ENCODE measurements at regions not wholly inside any gene's neighbourhood (a gene's known extent, or its start where the extent isn't known, plus 50 kb on each side); places are given as distances from the start of the nearest gene placed in this dataset.

- no peak overlapping the region for H3K27ac Mint-ChIP-seq
- POLR2A ChIA-PET: no interaction called here
- intact Hi-C loops (cut with micrococcal nuclease): no loop called here
Observed at GRCh38 chr4:82036181-82036580, 337.6 kb downstream of the HNRNPD start.

DNA sequence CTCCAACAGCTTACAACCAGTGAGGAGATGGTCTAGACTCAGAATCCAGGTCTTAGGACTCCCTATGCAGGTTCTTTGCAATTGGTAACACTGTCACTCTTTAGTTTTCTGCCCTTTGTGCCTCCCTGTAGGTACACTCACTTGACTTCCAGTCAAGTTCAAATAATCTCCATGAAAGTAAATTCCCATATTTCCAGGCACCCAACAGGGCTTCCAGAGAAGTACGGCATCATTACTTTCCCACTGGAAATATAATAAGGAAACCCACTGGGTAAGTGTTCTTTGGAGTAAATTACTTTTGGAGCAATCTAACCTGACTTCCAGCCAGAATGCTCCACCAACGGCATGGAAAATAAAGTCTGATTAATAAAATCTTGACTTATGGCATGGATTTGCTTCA lies 338.9 kb downstream of the HNRNPD start:
- POLR2A ChIA-PET: no interaction called here
- intact Hi-C loops (cut with micrococcal nuclease): no loop called here
- H3K27ac Mint-ChIP-seq: no peak overlapping the region
- peaks cover 39% of the 10 kb centered on the region for H3K27me3 Mint-ChIP-seq
- no peak for ATAC-seq (ENCODE audit: low read depth)
- no peak for DNase-seq
- H3K4me3 Mint-ChIP-seq: no peak overlapping the region
- H3K4me1 Mint-ChIP-seq: no peaks in the 10 kb centered on the region
- H3K9me3 Mint-ChIP-seq: no peaks in the 10 kb centered on the region
- no peak for TF ChIP-seq CTCF (IDR thresholded peaks at IDR 0.05)
- H3K36me3 Mint-ChIP-seq (ENCODE audit: low read depth): no peaks in the 10 kb centered on the region
- CTCF ChIA-PET: no interaction called here

More at GRCh38 chr4:82036181-82036580, 337.6 kb downstream of the HNRNPD start:
- Mint-ChIP-seq H3K27me3 (peaks cover 36% of the 10 kb centered on the region), H3K36me3 (ENCODE audit: low read depth) (no peaks in the 10 kb centered on the region), H3K4me1 (no peaks in the 10 kb centered on the region), H3K4me3 (no peak overlapping the region), H3K9me3 (no peaks in the 10 kb centered on the region)
- no peak for DNase-seq
- ATAC-seq (ENCODE audit: low read depth): no peak
- CTCF ChIA-PET: no interaction called here
- no peak for TF ChIP-seq CTCF (IDR thresholded peaks at IDR 0.05)

DNA sequence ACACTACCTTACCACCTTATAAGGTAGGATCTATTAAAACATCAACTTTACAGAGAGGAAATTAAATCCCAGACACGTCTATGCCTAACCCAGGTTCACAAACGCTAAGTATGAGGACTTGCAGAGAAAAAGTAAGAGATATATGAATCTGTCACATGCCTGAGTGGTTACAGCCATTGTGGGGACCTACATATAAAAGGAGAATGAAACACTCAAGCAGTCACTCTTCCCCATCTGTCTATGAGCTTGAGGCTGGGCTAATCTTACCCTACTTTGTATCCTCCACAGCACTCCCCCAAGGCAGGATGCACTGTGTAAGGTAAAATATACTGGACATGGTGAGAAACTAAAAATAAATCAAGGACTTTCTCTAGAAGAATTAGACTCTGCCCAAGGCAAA lies 339.9 kb downstream of the HNRNPD start:
- TF ChIP-seq CTCF (IDR thresholded peaks at IDR 0.05): no peak
- POLR2A ChIA-PET: no interaction called here
- ATAC-seq (ENCODE audit: low read depth) (no peak), DNase-seq (no peak)
- Mint-ChIP-seq H3K27ac (no peak overlapping the region), H3K4me3 (no peak overlapping the region), H3K4me1 (no peaks in the 10 kb centered on the region), H3K9me3 (no peaks in the 10 kb centered on the region), H3K36me3 (ENCODE audit: low read depth) (no peaks in the 10 kb centered on the region), H3K27me3 (peaks cover 42% of the 10 kb centered on the region)
- CTCF ChIA-PET: no interaction called here
- intact Hi-C loops (cut with micrococcal nuclease): no loop called here

GRCh38 chr4:82031376-82031927 lies 342.3 kb downstream of the HNRNPD start:
- intact Hi-C loops (cut with micrococcal nuclease): no loop called here
- Mint-ChIP-seq H3K4me3 (no peak overlapping the region), H3K36me3 (ENCODE audit: low read depth) (no peaks in the 10 kb centered on the region), H3K9me3 (no peaks in the 10 kb centered on the region), H3K4me1 (no peaks in the 10 kb centered on the region), H3K27me3 (peaks cover 40% of the 10 kb centered on the region), H3K27ac (no peak overlapping the region)
- no peak for ATAC-seq (ENCODE audit: low read depth)
- no peak for DNase-seq
- TF ChIP-seq CTCF (IDR thresholded peaks at IDR 0.05): no peak
- ChIA-PET POLR2A (no interaction called here), CTCF (no interaction called here)

GRCh38 chr4:82017680-82018079 lies 356.1 kb downstream of the HNRNPD start:
- Mint-ChIP-seq H3K4me1 (no peaks in the 10 kb centered on the region), H3K36me3 (ENCODE audit: low read depth) (no peaks in the 10 kb centered on the region), H3K4me3 (no peak overlapping the region), H3K27ac (no peak overlapping the region), H3K9me3 (peaks cover 2% of the 10 kb centered on the region), H3K27me3 (peaks cover 4% of the 10 kb centered on the region)
- ATAC-seq (ENCODE audit: low read depth) (no peak), DNase-seq (no peak)
- intact Hi-C loops (cut with micrococcal nuclease): no loop called here
- POLR2A ChIA-PET: no interaction called here
- CTCF ChIA-PET: no interaction called here
- TF ChIP-seq CTCF (IDR thresholded peaks at IDR 0.05): no peak
